Activated CD4-positive, alpha-beta T cell treated with anti-CD3 and anti-CD28 coated beads for 48 hours (primary cell): ENCODE measurements at regions not wholly inside any gene's neighbourhood (a gene's known extent, or its start where the extent isn't known, plus 50 kb on each side); places are given as distances from the start of the nearest gene placed in this dataset.

ENCODE experiments used
- DNase-seq: peaks from one replicate; pipeline ENCODE4 v3.0.0-alpha.2; 2020

- no peak for DNase-seq
Observed at GRCh38 chr18:40485318-40485717, 1469.7 kb upstream of the PIK3C3 start.

- no peak for DNase-seq
Observed at GRCh38 chr18:40473221-40474029, 1481.6 kb upstream of the PIK3C3 start.

- no peak for DNase-seq
Observed at GRCh38 chr18:40470723-40471122, 1484.3 kb upstream of the PIK3C3 start.

- DNase-seq, result no peak
Observed at GRCh38 chr18:40469851-40470250, 1485.2 kb upstream of the PIK3C3 start.

- no peak for DNase-seq
Observed at GRCh38 chr18:40469316-40469715, 1485.7 kb upstream of the PIK3C3 start.

GRCh38 chr18:40464032-40464431, 1491.0 kb upstream of the PIK3C3 start:
- no peak for DNase-seq

GRCh38 chr18:40453903-40454302, 1501.1 kb upstream of the PIK3C3 start:
- no peak for DNase-seq

- no peak for DNase-seq
Observed at GRCh38 chr18:40452599-40452998, 1502.4 kb upstream of the PIK3C3 start.

GRCh38 chr18:40450751-40451150, 1504.3 kb upstream of the PIK3C3 start:
- DNase-seq, result no peak

- no peak for DNase-seq
Observed at GRCh38 chr18:40447820-40448219, 1507.2 kb upstream of the PIK3C3 start.

GRCh38 chr18:40440088-40440487, 1514.9 kb upstream of the PIK3C3 start:
- DNase-seq, result no peak

GRCh38 chr18:40437517-40437916, 1517.5 kb upstream of the PIK3C3 start:
- no peak for DNase-seq

- no peak for DNase-seq
Observed at GRCh38 chr18:40431071-40431985, 1523.7 kb upstream of the PIK3C3 start.

GRCh38 chr18:40423291-40423690, 1531.7 kb upstream of the PIK3C3 start:
- DNase-seq, result no peak

GRCh38 chr18:40420675-40421074, 1534.4 kb upstream of the PIK3C3 start:
- no peak for DNase-seq

GRCh38 chr18:40417501-40417900, 1537.5 kb upstream of the PIK3C3 start:
- DNase-seq, result no peak

GRCh38 chr18:40415821-40416220, 1539.2 kb upstream of the PIK3C3 start:
- no peak for DNase-seq

- no peak for DNase-seq
Observed at GRCh38 chr18:40415176-40415791, 1539.8 kb upstream of the PIK3C3 start.

GRCh38 chr18:40414155-40414754, 1540.8 kb upstream of the PIK3C3 start:
- DNase-seq, result no peak

- no peak for DNase-seq
Observed at GRCh38 chr18:40413160-40413559, 1541.9 kb upstream of the PIK3C3 start.

- DNase-seq, result no peak
Observed at GRCh38 chr18:40412410-40412809, 1542.6 kb upstream of the PIK3C3 start.

GRCh38 chr18:40407909-40408308, 1547.1 kb upstream of the PIK3C3 start:
- DNase-seq, result no peak

- no peak for DNase-seq
Observed at GRCh38 chr18:40404284-40404683, 1550.8 kb upstream of the PIK3C3 start.
